NOMO-1 treated with dmso at 0.1 percent for 144 hours (cell line): ENCODE measurements at regions not wholly inside any gene's neighbourhood (a gene's known extent, or its start where the extent isn't known, plus 50 kb on each side); places are given as distances from the start of the nearest gene placed in this dataset.

Source experiments
- DNase-seq: peaks from one replicate; lab custom pipeline; 2025; ENCODE audit not compliant: unreplicated experiment; lab: John Stamatoyannopoulos, UW

DNA sequence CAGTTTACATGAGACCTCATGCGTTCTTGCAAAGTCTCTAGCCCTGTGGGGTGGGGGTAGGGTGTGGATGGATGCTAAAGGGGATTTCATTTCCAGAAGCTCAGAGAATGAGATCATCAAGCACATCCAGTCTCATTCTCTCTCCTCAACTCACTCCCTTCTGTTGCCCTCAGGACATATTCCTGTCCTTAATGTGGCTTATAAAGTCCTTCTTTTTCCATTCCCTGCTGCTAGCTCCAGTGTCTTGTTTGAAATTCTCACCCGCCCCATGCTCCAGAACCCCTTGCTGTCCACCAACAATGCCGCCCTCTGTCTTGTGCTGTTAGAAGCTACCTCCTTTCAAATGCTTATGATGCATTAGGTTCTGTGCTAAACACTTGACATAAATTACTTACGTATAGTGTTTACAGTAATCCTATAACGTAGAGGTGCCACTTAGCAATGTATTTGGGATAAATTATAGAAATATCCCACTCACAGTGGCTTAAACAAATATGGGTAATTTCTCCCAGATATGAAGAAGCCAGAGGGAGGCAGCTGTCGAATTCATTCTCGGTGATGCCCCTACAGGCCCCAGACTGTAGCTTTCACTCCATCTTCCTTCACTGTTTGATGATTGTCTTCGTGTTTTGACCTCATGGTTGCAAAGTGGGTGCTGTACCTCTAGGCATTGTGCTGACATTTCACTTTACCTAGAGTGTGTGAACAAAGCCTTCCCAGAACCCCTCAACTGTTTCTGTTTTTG lies 273.1 kb upstream of the TBL1XR1 start:
- no peak for DNase-seq

DNA sequence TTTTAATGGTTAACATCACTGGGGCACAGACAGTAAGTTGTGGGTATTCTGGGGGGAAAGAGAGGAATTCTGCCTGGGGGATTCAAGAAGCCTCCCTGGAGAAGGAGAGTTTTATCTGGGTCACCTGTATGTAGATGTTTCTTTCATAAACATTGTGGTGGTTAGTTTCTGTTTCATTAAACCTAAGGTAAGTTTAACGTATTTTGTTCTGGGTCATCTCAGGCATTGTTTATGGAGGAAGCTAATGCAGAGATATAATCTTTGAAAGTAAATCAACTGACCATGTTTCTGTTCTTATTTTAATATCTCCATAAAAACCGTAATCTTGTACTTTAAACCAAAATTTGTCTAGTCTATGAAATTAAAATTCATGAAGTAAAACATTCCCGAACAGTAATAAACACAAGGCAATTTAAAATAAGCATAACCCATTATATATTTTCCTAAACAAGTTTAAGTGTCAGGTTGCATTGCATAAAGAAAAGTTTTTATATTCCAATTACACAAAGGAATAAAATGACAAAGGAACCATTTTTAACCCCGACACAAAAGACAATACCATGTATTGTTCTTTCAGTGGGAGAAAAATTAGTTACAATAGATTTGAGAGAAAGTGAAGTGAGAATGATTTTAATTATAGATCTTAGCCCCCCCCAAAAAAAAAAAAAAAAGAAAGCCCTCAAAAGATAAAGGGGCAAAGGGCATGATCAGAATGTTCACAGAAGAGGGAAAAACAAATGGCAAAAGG lies 274.6 kb upstream of the TBL1XR1 start:
- no peak for DNase-seq

DNA sequence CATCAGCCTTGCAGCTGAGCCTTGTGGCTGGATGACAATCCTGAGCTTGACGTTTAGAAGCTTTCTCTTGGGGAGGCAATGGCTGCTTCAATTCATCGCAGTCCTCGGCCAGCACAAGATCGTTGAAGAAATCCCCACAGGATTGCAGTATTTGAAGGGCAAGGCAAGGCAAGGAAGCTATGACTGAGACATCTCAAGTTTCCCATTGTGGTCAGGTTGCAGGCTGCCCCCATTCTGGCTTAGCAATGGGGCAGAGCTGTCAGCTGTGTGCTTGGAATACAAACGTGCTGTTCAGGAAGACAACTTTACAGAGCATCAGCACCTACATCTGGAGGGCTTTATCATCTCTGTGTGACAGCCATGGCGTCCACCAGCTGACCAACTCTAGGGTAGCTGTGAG lies 275.9 kb upstream of the TBL1XR1 start:
- DNase-seq: no peak

DNA sequence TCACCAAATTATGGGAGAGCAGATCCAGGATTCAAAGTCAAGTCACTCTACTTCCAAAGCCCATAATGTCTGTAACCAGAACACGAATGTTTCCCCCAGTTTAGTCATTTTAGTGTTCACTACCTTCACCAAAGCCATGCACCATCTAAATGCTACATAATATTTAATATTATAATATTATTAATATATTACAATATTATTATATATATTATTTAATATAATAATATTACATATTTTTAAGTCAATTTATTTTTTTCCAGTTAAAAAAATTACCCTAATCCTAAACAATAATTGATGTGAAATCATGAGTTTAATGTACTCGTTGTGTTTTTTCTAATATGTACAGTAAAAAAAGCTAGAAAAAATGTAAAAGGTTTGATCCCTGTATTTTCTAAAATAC lies 276.6 kb upstream of the TBL1XR1 start:
- DNase-seq: no peak

DNA sequence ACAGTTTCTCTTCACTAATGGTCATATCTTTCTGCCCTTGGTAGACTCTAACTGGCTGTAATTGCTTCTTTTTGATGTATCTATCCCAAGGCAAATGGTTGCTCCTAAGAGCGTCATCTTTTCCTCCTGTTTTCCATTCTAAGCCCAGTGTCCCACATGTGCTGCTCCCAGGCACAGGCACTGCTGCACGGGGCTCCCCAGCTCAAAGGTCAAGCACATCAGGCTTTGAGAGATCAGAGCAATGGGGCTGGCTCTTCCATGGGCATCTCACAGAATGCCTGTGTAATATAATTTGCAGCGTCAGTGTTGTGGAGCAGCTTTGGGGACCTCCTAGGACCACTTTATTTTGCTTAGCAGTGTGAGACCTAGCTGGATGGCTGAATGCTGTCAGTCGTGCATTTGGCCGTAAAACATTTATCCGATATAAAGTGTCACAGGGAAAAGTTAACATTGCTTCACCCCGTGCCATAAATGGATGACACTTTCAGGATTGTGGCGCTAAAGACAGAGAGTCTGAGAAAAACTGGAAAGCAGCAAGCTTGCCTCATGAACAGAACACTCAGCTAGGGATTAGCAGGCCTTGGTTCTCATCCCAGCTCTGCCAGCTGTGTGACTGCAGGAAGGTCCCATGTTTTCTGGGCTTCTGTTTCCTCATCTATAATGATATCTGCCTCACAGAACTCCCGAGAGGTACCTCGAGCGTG lies 277.5 kb upstream of the TBL1XR1 start:
- DNase-seq: no peak

DNA sequence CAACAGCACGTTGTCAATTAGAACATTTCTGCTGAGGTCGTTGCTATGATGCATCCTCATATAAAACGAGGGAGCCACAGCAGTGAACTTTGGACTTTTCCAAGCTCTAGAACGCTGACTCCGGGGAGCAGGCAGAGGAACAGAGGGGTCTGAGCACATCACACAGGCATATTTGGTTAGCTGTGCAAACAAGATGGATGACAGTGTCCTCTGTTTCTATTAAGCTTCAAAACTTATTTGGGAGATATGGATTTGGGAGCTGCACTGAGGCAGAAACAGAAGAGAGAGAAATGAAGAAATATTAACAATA lies 278.0 kb upstream of the TBL1XR1 start:
- DNase-seq: no peak

DNA sequence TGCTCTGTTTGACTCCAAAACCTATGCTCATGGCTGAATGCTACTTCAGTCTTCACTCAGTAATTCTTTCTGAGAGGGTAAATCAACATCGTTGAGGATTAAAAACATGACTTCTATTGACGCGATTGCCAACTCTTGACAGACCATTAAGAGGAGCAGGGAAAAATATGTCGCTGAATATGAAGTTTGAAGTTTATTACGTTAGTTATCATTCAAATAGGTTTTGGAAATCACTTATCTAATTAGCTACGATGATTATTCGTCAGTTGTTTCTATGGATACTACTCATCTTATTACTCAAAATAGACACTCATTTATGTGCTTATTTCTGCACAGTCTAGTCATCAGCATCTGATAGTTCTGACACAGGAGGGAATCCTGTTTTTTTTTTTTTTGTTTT lies 279.2 kb upstream of the TBL1XR1 start:
- DNase-seq: no peak

DNA sequence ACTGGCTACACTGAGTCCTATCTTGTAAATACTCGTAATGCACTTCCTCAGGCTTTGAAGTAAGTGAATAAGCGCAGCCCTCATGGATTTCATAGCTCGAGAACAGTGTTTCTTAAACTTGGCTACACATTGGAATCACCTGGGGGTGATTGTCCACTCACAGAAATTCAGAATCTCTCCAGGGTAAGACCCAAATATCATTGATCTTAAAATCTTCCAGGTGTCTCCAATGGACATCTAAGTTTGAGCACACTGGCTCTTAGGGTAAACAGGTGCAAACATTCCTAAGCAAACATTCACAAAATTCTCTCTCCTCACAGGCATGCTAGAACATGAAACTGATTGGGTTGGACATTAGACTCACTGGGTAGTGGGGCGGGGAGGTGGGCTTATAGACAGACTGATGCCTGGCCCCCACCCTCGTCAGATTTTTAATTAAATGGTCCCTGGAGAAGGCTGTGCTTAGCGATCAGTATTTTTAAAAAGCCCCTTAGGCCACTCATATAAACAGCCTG lies 279.7 kb upstream of the TBL1XR1 start:
- DNase-seq: no peak

DNA sequence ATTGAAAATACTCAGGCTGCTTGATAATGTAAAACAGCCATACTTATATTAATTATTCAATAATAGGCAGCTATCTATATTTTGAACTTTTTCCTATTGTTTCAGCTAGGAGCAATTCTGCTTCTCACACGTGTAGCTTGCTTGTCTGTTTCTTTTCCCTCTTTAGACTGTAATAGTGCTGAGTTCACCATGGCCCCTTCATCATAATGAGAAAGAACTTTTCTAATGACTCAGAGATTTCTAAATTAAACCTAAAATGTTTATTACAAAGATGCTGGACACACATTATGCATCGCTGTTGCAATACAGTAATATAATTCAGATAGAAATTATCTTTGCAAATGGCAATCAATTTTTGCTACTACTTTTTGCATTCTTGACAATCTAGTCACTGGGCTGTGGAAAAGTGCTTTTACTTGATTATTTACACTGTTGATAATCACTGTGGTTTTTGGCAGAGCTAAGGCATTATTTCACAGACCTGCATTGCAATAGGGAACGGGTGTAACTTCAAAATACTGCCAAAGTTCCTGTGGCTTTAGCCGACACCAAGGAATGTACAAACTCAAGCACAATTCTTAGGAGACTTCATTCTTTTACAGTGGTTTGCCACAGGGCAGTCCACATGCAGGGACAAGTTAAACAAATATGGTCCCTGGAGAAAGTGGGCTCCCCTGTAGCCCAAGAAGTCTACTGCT lies 281.0 kb upstream of the TBL1XR1 start:
- no peak for DNase-seq

DNA sequence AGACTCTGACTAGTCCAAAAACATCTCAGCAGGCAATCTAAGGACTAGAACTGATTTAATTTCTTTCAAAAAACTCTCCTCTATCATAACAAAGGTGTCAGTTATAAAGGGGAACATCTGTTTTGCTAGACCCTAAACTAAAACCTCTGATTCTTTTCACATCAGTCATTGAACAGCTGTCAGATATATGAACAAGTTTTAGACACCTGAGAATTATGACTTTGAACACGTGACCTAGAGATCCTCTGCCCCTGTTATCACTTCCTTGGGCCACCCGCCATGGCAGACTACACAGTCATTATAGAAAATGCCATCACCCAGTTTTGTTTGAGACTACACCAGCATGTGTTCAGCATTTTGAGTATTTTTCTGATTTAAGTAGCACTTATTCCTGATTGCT lies 282.3 kb upstream of the TBL1XR1 start:
- no peak for DNase-seq

DNA sequence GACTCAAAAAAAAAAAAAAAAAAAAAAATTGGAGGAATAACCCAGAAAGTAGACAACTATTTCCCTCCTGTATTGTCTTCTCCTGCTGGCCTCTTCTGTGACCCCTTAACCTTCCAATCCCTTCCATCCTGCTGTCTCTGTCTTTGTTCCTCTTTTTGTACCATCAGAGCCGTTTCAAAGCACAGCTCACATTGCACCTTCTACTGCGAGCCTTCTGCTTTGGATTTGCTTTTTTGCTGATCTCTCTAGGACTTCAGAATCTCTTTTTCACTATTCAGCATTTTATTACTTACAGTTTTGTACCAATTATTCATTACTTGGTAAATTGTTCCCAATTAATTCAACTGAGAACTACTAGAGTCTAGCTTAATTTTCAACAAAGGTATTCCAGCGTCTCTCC lies 284.0 kb upstream of the TBL1XR1 start:
- DNase-seq: peak; percentile 9

DNA sequence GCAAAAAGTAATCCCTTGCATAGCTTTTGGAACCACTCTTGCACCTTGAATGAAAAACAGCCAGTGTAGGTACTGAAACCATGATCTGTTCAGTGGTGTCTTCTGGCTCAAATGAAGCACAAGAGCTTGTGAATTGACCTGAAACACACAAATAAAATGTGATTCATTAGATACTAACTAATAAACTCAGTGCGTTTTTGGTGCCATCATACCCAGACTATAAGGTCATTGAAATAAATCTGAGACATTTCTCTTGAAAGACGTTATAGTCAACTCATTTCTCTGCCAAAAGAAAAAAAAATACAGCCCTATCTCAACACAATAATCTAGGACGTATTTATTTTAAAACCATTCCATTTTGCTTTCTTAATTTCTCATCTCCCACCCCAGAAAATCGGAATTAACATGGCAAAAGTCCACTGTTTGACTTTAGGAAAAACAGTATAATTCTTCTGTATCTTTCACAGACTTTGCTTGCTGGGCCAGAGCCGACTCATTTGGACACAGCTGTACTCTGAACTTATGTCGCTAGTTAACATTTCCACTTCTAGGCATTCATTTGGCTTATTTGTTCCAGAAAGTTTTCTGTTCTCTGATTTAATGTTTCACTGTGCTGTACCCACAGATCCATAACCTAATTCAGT lies 284.9 kb upstream of the TBL1XR1 start:
- no peak for DNase-seq

DNA sequence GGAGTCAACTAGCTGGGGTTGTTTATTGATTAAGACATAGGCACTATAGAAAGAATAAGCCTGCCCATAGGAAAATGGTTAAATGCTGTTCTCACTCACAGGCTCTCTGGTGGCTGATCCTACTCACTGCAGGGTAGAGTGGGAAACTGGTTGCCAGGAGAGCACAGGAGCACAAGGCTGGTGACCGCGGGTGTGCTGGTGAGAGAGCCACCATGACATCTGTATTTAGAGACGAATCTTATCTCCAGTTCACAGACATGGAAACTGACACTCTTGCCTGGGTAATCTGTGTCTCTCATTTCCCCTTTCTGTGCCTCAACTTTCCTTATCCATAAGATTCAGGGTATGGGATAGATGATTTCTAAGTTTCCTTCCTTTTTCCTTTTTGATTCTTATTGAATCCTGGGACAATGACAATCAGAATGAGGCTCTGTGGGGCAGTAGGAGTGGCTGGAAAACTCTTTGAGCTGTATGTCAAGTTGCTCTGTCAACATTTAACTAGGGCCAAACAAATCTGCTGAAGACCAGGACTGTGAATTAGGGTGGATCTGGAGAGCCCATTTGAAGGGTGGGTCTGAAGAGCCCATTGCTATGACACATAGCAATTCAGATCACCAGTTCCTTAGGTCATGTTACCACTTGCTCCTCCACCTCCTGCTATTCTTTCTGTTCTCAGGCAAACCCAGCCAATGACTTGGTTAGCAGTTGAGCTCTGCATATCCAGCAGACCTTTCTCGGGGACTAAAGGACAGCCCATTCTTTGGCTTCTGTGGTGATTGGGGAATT lies 286.1 kb upstream of the TBL1XR1 start:
- no peak for DNase-seq

DNA sequence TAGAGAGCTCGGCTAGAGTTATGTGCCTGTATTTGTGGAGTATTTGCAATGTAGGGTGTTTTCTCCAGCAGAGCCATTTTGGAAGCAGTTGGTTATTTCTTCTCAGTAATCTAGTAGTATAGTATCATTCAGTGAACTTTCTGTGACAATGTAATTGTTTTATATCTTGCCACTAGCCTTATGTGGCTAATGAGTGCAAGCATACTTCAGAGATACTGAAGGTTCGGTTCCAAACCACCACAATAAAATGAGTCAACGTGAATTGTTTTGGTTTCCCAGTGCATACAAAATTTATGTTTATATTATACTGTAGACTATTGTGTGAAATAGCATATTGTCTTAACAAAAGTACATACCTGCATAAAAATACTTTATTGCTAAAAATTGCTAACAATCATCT lies 286.9 kb upstream of the TBL1XR1 start:
- DNase-seq: no peak

DNA sequence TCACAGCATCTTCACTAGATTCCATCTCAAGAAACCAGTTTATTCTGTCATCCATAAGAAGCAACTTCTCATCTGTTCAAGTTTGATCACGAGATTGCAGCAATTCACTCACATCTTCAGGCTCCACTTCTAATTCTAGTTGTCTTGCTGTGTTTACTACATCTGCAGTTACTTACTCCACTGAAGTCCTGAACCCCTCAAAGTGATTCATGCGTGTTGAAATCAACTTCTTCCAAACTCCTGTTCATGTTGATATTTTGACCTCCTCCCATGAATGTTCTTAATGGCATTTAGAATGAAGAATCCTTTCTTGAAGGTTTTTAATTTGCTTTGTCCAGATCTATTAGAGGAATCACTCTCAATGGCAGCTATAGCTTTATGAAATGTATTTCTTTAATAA lies 287.6 kb upstream of the TBL1XR1 start:
- DNase-seq: no peak

DNA sequence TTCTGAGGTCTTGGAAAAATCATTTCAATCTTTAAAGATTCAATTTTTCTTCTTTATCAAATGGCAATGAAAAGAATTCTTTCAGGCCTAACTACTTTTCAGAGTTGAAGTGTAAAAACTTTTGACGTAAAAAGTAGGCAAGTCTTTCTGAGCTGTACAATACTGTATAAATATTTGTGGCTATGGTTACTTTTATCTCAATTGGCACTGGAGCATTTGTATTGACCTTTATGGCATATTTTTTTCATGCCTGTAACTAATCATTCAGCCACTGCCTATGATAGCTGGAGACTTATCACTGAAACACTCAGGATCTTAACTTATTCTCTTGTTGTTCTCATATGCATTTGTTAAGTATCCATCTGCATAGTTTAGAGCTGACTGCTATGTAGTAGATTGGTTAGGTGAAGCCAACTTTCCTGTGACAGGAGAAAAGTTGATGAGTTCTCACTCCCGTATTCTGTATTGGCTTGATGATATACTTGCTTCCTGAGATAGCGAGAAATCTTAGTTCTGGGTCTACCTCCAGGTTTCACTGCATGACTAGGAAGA lies 290.4 kb upstream of the TBL1XR1 start:
- DNase-seq: no peak

DNA sequence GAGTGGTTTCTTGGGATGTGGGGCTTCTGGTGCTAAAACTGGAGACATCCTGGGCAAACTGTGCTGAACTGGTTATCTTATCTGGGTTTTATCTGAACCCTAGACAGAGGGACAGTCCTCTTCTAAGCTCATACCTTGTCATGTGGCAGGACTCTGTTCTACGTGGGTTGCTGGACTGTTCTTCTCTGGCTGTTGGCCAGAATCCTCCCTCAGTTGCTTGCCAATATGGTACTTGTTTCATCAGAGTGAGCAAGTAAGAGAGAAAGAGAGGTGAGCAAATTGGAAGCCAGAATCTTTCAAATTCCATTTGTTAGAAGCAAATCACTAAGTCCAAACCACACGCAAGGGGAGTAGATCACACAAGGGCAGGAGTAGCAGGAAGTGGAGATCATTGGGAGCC lies 291.5 kb upstream of the TBL1XR1 start:
- DNase-seq: no peak

DNA sequence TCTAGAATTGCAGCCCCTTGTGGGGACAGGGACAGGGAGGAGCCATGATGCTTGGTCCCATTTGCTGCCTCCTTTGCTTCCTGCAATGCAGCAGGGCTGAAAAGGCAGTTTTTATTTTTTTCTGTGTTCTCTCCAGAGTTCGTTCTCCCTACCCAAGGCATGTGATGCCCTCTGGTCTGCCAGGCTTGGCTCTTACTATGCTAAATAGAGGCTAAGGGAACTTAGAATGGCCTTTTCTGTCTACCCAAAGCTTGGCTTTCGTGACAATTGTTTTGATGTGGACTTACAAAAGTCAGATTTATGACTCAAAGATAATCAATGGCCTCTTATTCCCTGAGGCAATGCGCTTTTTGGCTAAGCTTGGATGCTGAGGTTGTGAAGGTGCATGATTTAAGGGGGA lies 293.3 kb upstream of the TBL1XR1 start:
- no peak for DNase-seq

DNA sequence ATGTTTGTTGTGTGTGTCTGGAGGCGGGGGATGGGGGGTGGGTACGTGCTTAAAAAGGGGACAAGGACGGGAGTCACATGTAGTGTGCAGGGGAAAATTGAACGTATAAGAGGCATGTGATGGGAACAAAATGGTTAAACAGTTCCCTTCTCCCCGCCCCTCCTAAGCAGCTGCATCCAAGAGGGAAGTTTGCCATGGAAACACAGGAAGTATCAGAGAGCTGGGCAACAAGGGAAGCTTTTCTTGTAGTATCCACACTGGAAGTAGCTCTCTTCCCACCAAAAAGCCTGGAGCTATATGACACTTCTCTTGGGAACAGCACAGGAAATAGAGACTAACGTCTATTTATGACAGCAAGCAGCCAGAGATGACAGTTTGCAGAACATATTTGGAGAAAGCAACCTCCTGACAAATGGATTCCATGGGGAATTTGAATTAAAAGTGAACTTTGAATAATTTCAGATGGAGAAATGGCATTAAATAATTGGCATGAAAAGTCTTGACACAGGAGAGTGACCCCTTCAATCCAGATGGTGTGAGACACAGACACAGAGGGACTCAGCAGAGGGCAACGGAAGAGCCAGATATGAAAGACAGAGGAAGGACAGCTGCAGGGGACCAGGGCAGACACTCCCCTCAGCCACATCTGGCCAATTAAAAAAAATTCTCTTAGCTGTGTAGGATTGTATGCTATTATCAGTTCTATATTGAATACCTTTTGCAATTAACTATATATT lies 294.2 kb upstream of the TBL1XR1 start:
- no peak for DNase-seq
